Heart left ventricle (tissue), 16 donors: ENCODE measurements at regions not wholly inside any gene's neighbourhood (a gene's known extent, or its start where the extent isn't known, plus 50 kb on each side); places are given as distances from the start of the nearest gene placed in this dataset.
A peak's percentile ranks its signal among the peaks of the same experiment; 100 is the strongest.

Experiments
- ATAC-seq, 4 donors: fragments of 200-7000 bp; cut with Tn5 transposase; one replicate each; pipeline ENCODE4 v1.9.1; 2020 to 2022; ENCODE audit warnings: moderate library complexity in 4 of 4, mild to moderate bottlenecking in 3 of 4, moderate number of reproducible peaks in 1 of 4
- DNase-seq, 5 donors: peaks; one replicate each; pipeline ENCODE4 v3.0.0-alpha.2; 2020
- H3K27ac ChIP-seq, 12 donors: fragments of 200-600 bp; sonication (generic) in 4 of 12; one replicate each; pipeline versions ENCODE4 v1.5.0 to v1.8.0; 2016 to 2022; ENCODE audit warnings: mild to moderate bottlenecking in 2 of 12
- H3K27me3 ChIP-seq, 9 donors: fragments of 200-600 bp; sonication (generic) in 2 of 9; one replicate each; pipeline versions ENCODE4 v1.5.1 to v1.8.0; 2016 to 2022; ENCODE audit warnings: mild to moderate bottlenecking in 3 of 9
- H3K36me3 ChIP-seq, 9 donors: fragments of 200-600 bp; sonication (generic) in 2 of 9; one replicate each; pipeline versions ENCODE4 v1.5.0 to v1.8.0; 2018 to 2022; ENCODE audit warnings: mild to moderate bottlenecking in 2 of 9
- H3K4me1 ChIP-seq, 12 donors: fragments of 200-600 bp; sonication (generic) in 4 of 12; one replicate each; pipeline versions ENCODE4 v1.5.0 to v1.8.0; 2016 to 2022; ENCODE audit warnings: mild to moderate bottlenecking in 3 of 12
- H3K4me3 ChIP-seq, 12 donors: fragments of 200-600 bp; sonication (generic) in 4 of 12; one replicate each; pipeline versions ENCODE4 v1.5.0 to v1.8.0; 2017 to 2022; ENCODE audit warnings: mild to moderate bottlenecking in 9 of 12, moderate library complexity in 4 of 12
- H3K9me3 ChIP-seq, 12 donors: fragments of 200-600 bp; sonication (generic) in 4 of 12; one replicate each; pipeline versions ENCODE4 v1.5.0 to v1.8.0; 2016 to 2022; ENCODE audit warnings: mild to moderate bottlenecking in 1 of 12
- CTCF ChIP-seq, 12 donors: fragments of 200-600 bp; sonication (generic) in 4 of 12; IDR thresholded peaks; one replicate each; pipeline versions ENCODE4 v1.5.0 to v1.8.0; 2018 to 2022; ENCODE audit warnings: antibody characterized with exemption in 12 of 12, mild to moderate bottlenecking in 5 of 12
- POLR2A ChIP-seq, 2 donors: fragments of 450-650 bp; IDR thresholded peaks; one replicate each; pipeline ENCODE4 v1.6.1; 2017; ENCODE audit warnings: antibody characterized with exemption in 2 of 2, mild to moderate bottlenecking in 2 of 2, moderate library complexity in 2 of 2
- WGBS, 4 donors: extraction: QIAGEN DNeasy Blood & Tissue Kit in 2 of 4; methylation state at CpG; one replicate each; pipeline versions ENCODE4 v1.1.5 to v1.1.7; 2013 to 2018; 5-methylcytosine and 5-hydroxymethylcytosine counted together
- intact Hi-C, 10 donors: fragments of 100-400 bp; cut with DNase I; formaldehyde crosslinking; loops; one replicate each; pipeline versions ENCODE4 v1.11.1 to v1.14.2; 2022
- donor health status: ischemic (EF 13 %, LVEDD 7.1; RV severe dilation, severe dysfunction).
- donor health status: healthy with polysubstance abuse.
- donor health status: DM: no; HTN: yes; CAD: no.
- donor health status: DM: no; HTN: no; CAD: no.
- donor health status: ischemic (EF 25% LVEDD 6.9; RV normal size, moderate dysfunction).
- donor health status: ischemic (EF 25% LVEDD 5.7; RV mildly dilated, moderate dysfunction).
- donor health status: healthy.
- donor health status: DM: yes; HTN: yes; CAD: no.
- donor health status: ischemic (EF 35%, LVEDD 5.7; RV mildly dilated, moderate dysfunction).
- donor health status: nonischemic (EF 11% LVEDD 7.7; RV severe dilation, severe dysfunction).
- donor health status: DM: yes; HTN: yes; CAD: no.
- donor health status: PGD.
- donor health status: ischemic (EF 29% LVEDD 5.4; RV normal size, mild dysfunction).
- donor health status: nonischemic (EF 23%, LVEDD 6.1; RV moderate dilation, normal function).

- peak in 2 of 4 donors; percentile 29 to 51 for ATAC-seq
- H3K27ac ChIP-seq, result no peak overlapping the region
These were observed 165.1 kb upstream of the COL8A1 start for GRCh38 chr3:99473321-99473751.

GRCh38 chr3:99472385-99472784 is 166.0 kb upstream of the COL8A1 start:
- Histone ChIP-seq H3K36me3 (no peaks in the 10 kb centered on the region), H3K4me3 (no peak overlapping the region), H3K27me3 (no peaks in the 10 kb centered on the region), H3K4me1 (peaks cover 0 to 15% (median 0%) of the 10 kb centered on the region in 12 donors), H3K9me3 (peaks cover 0 to 5% (median 0%) of the 10 kb centered on the region in 12 donors), H3K27ac (peak overlapping the region in 4 of 12 donors; percentile 12 to 74 (median 34))
- WGBS, 4 donors, result 61 to 70% (median 65%) methylated on average over 3 of the region's 3 CpGs
- no peak for DNase-seq
- ATAC-seq, result peak in 2 of 4 donors; percentile 14 to 57
- TF ChIP-seq POLR2A (IDR thresholded peaks at IDR 0.05), result no peak
- TF ChIP-seq CTCF (IDR thresholded peaks at IDR 0.05), result no peak
- intact Hi-C loops, result no loop called here

More at GRCh38 chr3:99473321-99473751, 165.1 kb upstream of the COL8A1 start:
- DNase-seq, result no peak
- no peak for TF ChIP-seq POLR2A (IDR thresholded peaks at IDR 0.05)
- TF ChIP-seq CTCF (IDR thresholded peaks at IDR 0.05), result no peak
- Histone ChIP-seq H3K27me3 (no peaks in the 10 kb centered on the region), H3K4me1 (peaks cover 0 to 15% (median 0%) of the 10 kb centered on the region in 12 donors), H3K9me3 (peaks cover 0 to 14% (median 2%) of the 10 kb centered on the region in 12 donors), H3K36me3 (no peaks in the 10 kb centered on the region), H3K4me3 (no peak overlapping the region)
- WGBS, 4 donors, result 77 to 88% (median 85%) methylated on average over 2 of the region's 2 CpGs
- intact Hi-C loops, result no loop called here

- peak in 3 of 5 donors; percentile 24 to 44 (median 32) for DNase-seq
- Histone ChIP-seq H3K27me3 (no peaks in the 10 kb centered on the region), H3K4me1 (peaks cover 0 to 15% (median 0%) of the 10 kb centered on the region in 12 donors), H3K9me3 (no peaks in the 10 kb centered on the region), H3K36me3 (no peaks in the 10 kb centered on the region), H3K4me3 (no peak overlapping the region), H3K27ac (peak overlapping the region in 5 of 12 donors; percentile 4 to 74 (median 26))
- TF ChIP-seq CTCF (IDR thresholded peaks at IDR 0.05), result no peak
- TF ChIP-seq POLR2A (IDR thresholded peaks at IDR 0.05), result no peak
- intact Hi-C loops, result no loop called here
- peak; percentile 30 to 74 (median 58) for ATAC-seq
- 68 to 81% (median 77%) methylated on average over 7 of the region's 7 CpGs for WGBS, 4 donors
These were observed 166.8 kb upstream of the COL8A1 start for GRCh38 chr3:99471353-99472323.

- DNase-seq (no peak), ATAC-seq (no peak)
- no peaks in the 10 kb centered on the region for H3K36me3 ChIP-seq
- no peak for TF ChIP-seq POLR2A (IDR thresholded peaks at IDR 0.05)
- TF ChIP-seq CTCF (IDR thresholded peaks at IDR 0.05), result no peak
- intact Hi-C loops, result no loop called here
- H3K9me3 ChIP-seq, result no peaks in the 10 kb centered on the region
- H3K4me1 ChIP-seq, result peaks cover 0 to 15% (median 0%) of the 10 kb centered on the region in 12 donors
- no peak overlapping the region for H3K4me3 ChIP-seq
- H3K27ac ChIP-seq, result peak overlapping the region in 2 of 12 donors; percentile 32 to 42
- no peaks in the 10 kb centered on the region for H3K27me3 ChIP-seq
These were observed 167.6 kb upstream of the COL8A1 start for GRCh38 chr3:99470841-99471240.
